ENCODE measurements at regions not wholly inside any gene's neighbourhood (a gene's known extent, or its start where the extent isn't known, plus 50 kb on each side); places are given as distances from the start of the nearest gene placed in this dataset.

GRCh38 chr6:85026021-85026420, 261.6 kb upstream of the TBX18 start:
- ChIA-PET POLR2A (no interaction called here), CTCF (no interaction called here)
- Mint-ChIP-seq H3K27me3 (ENCODE audit: low read depth) (no peaks in the 10 kb centered on the region), H3K36me3 (no peaks in the 10 kb centered on the region), H3K4me1 (peaks cover 14% of the 10 kb centered on the region), H3K9me3 (no peaks in the 10 kb centered on the region), H3K4me3 (no peak overlapping the region), H3K27ac (no peak overlapping the region)
- ATAC-seq = no peak
- TF ChIP-seq JUN (CRISPR knock-in tag; IDR thresholded peaks at IDR 0.05) = no peak
- no peak for TF ChIP-seq FOXP4 (CRISPR knock-in tag; IDR thresholded peaks at IDR 0.05)
- no peak for TF ChIP-seq PRDM15 (CRISPR knock-in tag; IDR thresholded peaks at IDR 0.05)
- TF ChIP-seq NR2C2 (CRISPR knock-in tag; IDR thresholded peaks at IDR 0.05) = no peak
- TF ChIP-seq RORB (CRISPR knock-in tag; IDR thresholded peaks at IDR 0.05) = no peak
- no peak for TF ChIP-seq MXD4 (CRISPR knock-in tag; IDR thresholded peaks at IDR 0.05; ENCODE audit: borderline replicate concordance)
- no peak for TF ChIP-seq NFE2L1 (CRISPR knock-in tag; IDR thresholded peaks at IDR 0.05)
- no peak for TF ChIP-seq ZNF416 (CRISPR knock-in tag; IDR thresholded peaks at IDR 0.05)
- TF ChIP-seq ZNF121 (CRISPR knock-in tag; IDR thresholded peaks at IDR 0.05) = no peak
- DNase-seq (ENCODE audit: low spot score) = no peak

GRCh38 chr6:85023721-85024120, 259.3 kb upstream of the TBX18 start:
- Mint-ChIP-seq H3K27ac (no peak overlapping the region), H3K27me3 (ENCODE audit: low read depth) (no peaks in the 10 kb centered on the region), H3K4me1 (peaks cover 17% of the 10 kb centered on the region), H3K9me3 (no peaks in the 10 kb centered on the region), H3K36me3 (no peaks in the 10 kb centered on the region), H3K4me3 (no peak overlapping the region)
- DNase-seq (ENCODE audit: low spot score) = no peak
- ChIA-PET POLR2A (no interaction called here), CTCF (interaction anchor here (0.9 kb wide), 1 partner anchor 9 kb away, joined by 4 read pairs; no protein-coding TSS in a partner anchor)
- no peak for ATAC-seq
- TF ChIP-seq E2F5 (CRISPR knock-in tag; IDR thresholded peaks at IDR 0.05) = no peak
- TF ChIP-seq E2F1 (CRISPR knock-in tag; IDR thresholded peaks at IDR 0.05) = no peak
- TF ChIP-seq USF1 (CRISPR knock-in tag; IDR thresholded peaks at IDR 0.05) = no peak
- no peak for TF ChIP-seq SMAD3 (CRISPR knock-in tag; IDR thresholded peaks at IDR 0.05; ENCODE audit: borderline replicate concordance)
- TF ChIP-seq, protein P1, sequence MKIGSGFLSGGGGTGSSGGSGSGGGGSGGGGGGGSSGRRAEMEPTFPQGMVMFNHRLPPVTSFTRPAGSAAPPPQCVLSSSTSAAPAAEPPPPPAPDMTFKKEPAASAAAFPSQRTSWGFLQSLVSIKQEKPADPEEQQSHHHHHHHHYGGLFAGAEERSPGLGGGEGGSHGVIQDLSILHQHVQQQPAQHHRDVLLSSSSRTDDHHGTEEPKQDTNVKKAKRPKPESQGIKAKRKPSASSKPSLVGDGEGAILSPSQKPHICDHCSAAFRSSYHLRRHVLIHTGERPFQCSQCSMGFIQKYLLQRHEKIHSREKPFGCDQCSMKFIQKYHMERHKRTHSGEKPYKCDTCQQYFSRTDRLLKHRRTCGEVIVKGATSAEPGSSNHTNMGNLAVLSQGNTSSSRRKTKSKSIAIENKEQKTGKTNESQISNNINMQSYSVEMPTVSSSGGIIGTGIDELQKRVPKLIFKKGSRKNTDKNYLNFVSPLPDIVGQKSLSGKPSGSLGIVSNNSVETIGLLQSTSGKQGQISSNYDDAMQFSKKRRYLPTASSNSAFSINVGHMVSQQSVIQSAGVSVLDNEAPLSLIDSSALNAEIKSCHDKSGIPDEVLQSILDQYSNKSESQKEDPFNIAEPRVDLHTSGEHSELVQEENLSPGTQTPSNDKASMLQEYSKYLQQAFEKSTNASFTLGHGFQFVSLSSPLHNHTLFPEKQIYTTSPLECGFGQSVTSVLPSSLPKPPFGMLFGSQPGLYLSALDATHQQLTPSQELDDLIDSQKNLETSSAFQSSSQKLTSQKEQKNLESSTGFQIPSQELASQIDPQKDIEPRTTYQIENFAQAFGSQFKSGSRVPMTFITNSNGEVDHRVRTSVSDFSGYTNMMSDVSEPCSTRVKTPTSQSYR (CRISPR knock-in tag; IDR thresholded peaks at IDR 0.05) = no peak
- TF ChIP-seq, protein P2, sequence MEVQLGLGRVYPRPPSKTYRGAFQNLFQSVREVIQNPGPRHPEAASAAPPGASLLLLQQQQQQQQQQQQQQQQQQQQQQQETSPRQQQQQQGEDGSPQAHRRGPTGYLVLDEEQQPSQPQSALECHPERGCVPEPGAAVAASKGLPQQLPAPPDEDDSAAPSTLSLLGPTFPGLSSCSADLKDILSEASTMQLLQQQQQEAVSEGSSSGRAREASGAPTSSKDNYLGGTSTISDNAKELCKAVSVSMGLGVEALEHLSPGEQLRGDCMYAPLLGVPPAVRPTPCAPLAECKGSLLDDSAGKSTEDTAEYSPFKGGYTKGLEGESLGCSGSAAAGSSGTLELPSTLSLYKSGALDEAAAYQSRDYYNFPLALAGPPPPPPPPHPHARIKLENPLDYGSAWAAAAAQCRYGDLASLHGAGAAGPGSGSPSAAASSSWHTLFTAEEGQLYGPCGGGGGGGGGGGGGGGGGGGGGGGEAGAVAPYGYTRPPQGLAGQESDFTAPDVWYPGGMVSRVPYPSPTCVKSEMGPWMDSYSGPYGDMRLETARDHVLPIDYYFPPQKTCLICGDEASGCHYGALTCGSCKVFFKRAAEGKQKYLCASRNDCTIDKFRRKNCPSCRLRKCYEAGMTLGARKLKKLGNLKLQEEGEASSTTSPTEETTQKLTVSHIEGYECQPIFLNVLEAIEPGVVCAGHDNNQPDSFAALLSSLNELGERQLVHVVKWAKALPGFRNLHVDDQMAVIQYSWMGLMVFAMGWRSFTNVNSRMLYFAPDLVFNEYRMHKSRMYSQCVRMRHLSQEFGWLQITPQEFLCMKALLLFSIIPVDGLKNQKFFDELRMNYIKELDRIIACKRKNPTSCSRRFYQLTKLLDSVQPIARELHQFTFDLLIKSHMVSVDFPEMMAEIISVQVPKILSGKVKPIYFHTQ (CRISPR knock-in tag; IDR thresholded peaks at IDR 0.05) = no peak
- TF ChIP-seq JAZF1 (CRISPR knock-in tag; IDR thresholded peaks at IDR 0.05) = no peak
- TF ChIP-seq NR2C2 (CRISPR knock-in tag; IDR thresholded peaks at IDR 0.05) = no peak
- TF ChIP-seq OVOL2 (CRISPR knock-in tag; IDR thresholded peaks at IDR 0.05; ENCODE audit: borderline replicate concordance) = no peak
- no peak for TF ChIP-seq TEAD1 (CRISPR knock-in tag; IDR thresholded peaks at IDR 0.05)
- no peak for TF ChIP-seq TP53 (CRISPR knock-in tag; IDR thresholded peaks at IDR 0.05)
- TF ChIP-seq, protein P3, sequence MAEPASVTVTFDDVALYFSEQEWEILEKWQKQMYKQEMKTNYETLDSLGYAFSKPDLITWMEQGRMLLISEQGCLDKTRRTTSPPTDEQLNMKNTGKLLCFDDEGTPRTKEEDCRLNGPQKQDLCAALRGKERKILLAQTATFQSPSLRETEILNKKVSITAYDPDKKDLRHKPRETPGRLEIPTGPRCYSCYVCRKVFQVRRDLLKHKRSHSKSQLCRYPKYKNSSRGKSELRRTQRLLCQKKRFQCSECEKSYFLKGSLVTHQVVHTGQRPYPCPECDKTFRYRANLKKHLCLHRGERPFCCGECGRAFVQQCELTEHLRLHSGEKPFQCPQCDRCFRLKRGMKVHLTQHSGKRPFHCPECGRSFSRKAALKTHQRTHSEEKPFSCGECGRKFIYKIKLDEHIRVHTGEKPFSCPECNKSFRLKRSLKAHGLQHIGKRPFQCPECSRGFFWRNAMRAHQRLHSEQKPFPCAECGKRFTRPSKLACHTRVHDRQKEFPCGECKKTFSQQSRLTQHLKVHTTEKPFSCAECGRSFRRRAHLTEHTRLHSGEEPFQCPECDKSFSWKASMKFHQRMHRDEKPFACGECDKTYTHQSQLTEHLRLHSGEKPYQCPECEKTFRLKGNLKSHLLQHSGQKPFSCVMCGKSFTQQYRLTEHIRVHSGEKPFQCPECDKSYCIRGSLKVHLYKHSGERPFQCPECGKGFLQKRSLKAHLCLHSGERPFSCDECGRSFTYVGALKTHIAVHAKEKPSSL (CRISPR knock-in tag; conservative IDR thresholded peaks at IDR 0.05) = no peak

Measured in WTC11 (cell line).